Activated CD8-positive, alpha-beta T cell treated with anti-CD3 and anti-CD28 coated beads for 36 hours (primary cell): ENCODE measurements at regions not wholly inside any gene's neighbourhood (a gene's known extent, or its start where the extent isn't known, plus 50 kb on each side); places are given as distances from the start of the nearest gene placed in this dataset.

Experiments
- ATAC-seq: fragments of 200-7000 bp; cut with Tn5 transposase; one replicate; pipeline ENCODE4 v1.10.0; 2021; ENCODE audit warnings: mild to moderate bottlenecking, moderate library complexity
- CTCF ChIA-PET: fragments of 350-600 bp; sonication (Branson Sonifier 250); formaldehyde crosslinking; loops from one replicate; lab custom pipeline; 2021; ENCODE audit warnings: antibody characterized with exemption; lab: Charles Lee
- POLR2A ChIA-PET: fragments of 350-600 bp; sonication (Branson Sonifier 250); formaldehyde crosslinking; loops from one replicate; lab custom pipeline; 2021; ENCODE audit warnings: antibody characterized with exemption; lab: Charles Lee
- DNase-seq: peaks from one replicate; pipeline ENCODE4 v3.0.0-alpha.2; 2020
- H3K27ac Mint-ChIP-seq: one replicate; pipeline ENCODE4 v1.8.0; 2021; ENCODE audit warnings: mild to moderate bottlenecking, mixed read lengths
- H3K27me3 Mint-ChIP-seq: one replicate; pipeline ENCODE4 v1.8.0; 2021; ENCODE audit warnings: mixed read lengths
- H3K36me3 Mint-ChIP-seq: one replicate; pipeline ENCODE4 v1.8.0; 2021; ENCODE audit warnings: low read depth, mixed read lengths
- H3K4me1 Mint-ChIP-seq: one replicate; pipeline ENCODE4 v1.8.0; 2021; ENCODE audit warnings: low read depth, mixed read lengths
- H3K4me3 Mint-ChIP-seq: one replicate; pipeline ENCODE4 v1.8.0; 2021; ENCODE audit warnings: mild to moderate bottlenecking, moderate library complexity, mixed read lengths
- H3K9me3 Mint-ChIP-seq: one replicate; pipeline ENCODE4 v1.8.0; 2021; ENCODE audit warnings: mixed read lengths
- intact Hi-C: fragments of 100-400 bp; cut with micrococcal nuclease; formaldehyde crosslinking; loops from one replicate; pipeline ENCODE4 v1.10.0; 2022
- TF ChIP-seq, protein P1 (sequence below): fragments of 200-600 bp; IDR thresholded peaks from one replicate; pipeline ENCODE4 v1.8.0; 2022; ENCODE audit warnings: antibody characterized with exemption, mild to moderate bottlenecking

DNA sequence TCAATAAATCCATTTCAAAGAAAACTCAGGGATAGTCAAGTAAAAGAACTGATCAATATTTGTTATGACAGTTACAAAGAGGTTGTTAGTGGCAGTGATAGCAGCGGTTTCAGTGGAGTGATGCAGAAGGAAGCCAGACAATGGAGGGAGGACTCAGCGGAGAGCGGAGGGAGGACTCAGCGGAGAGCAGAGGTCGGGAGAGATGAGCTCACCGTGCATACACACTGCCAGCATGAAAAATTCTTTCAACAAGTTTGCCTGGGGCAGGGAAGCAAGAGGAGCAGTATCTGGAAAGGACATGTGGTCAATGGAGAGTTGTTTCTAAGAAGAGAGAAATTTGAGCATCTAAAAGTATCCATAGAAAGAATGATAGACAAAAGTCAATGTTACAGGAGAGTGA is 60.9 kb upstream of the BCL11A start:
- POLR2A ChIA-PET = no interaction called here
- Mint-ChIP-seq H3K27ac (no peak overlapping the region), H3K27me3 (peaks cover 6% of the 10 kb centered on the region), H3K36me3 (no peaks in the 10 kb centered on the region), H3K4me3 (no peak overlapping the region), H3K4me1 (no peaks in the 10 kb centered on the region), H3K9me3 (no peaks in the 10 kb centered on the region)
- CTCF ChIA-PET = interaction anchor here (1.0 kb wide), 1 partner anchor 28 kb away, joined by 4 read pairs; no protein-coding TSS in a partner anchor
- ATAC-seq (no peak), DNase-seq (no peak)
- intact Hi-C loops = no loop called here
- TF ChIP-seq, protein P1, sequence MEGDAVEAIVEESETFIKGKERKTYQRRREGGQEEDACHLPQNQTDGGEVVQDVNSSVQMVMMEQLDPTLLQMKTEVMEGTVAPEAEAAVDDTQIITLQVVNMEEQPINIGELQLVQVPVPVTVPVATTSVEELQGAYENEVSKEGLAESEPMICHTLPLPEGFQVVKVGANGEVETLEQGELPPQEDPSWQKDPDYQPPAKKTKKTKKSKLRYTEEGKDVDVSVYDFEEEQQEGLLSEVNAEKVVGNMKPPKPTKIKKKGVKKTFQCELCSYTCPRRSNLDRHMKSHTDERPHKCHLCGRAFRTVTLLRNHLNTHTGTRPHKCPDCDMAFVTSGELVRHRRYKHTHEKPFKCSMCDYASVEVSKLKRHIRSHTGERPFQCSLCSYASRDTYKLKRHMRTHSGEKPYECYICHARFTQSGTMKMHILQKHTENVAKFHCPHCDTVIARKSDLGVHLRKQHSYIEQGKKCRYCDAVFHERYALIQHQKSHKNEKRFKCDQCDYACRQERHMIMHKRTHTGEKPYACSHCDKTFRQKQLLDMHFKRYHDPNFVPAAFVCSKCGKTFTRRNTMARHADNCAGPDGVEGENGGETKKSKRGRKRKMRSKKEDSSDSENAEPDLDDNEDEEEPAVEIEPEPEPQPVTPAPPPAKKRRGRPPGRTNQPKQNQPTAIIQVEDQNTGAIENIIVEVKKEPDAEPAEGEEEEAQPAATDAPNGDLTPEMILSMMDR = no peak

DNA sequence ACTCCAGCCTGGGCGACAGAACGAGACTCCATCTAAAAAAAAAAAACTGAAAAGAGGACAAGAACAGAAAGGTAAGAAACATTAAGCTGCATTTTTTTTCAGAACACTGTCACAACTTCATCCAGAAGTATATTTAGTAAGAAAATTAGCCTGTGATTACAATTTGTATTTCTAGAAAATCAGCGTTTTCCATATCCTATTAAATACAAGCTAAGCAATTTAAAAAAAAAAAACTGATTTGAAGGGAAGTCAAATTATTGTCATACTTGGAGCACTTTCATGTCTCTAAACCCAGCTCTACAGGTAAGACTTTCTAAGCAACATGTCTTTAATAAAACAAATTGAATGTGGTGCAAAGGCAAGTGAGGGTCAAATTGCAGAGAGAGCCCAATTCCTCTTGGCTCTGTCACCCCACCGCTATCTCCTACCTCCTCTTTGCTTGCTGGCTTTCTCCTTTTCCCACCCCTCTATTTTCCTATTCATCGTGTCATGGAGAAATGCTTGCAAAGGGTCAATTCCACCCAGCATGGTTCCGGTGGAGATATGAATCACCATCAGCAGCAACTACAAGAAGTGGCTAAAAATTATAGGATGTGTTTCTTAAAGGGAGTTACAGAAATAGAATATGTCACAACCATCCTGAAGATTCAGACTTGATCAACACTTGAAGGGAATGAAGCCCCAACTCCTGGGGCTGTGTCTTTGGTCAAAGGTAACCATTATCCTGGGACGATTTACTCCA is 68.4 kb upstream of the BCL11A start:
- Mint-ChIP-seq H3K27me3 (peaks cover 8% of the 10 kb centered on the region), H3K36me3 (no peaks in the 10 kb centered on the region), H3K4me3 (no peak overlapping the region), H3K4me1 (no peaks in the 10 kb centered on the region), H3K27ac (no peak overlapping the region), H3K9me3 (no peaks in the 10 kb centered on the region)
- POLR2A ChIA-PET = interaction anchor here (0.6 kb wide), 1 partner anchor 1330 kb away, joined by 3 read pairs; no protein-coding TSS in a partner anchor
- CTCF ChIA-PET = interaction anchor here (0.6 to 1.0 kb wide), 2 partner anchors 21 to 38 kb away, joined by 3 to 4 read pairs; no protein-coding TSS in a partner anchor
- ATAC-seq (no peak), DNase-seq (no peak)
- TF ChIP-seq, protein P1 = no peak
- intact Hi-C loops = no loop called here

DNA sequence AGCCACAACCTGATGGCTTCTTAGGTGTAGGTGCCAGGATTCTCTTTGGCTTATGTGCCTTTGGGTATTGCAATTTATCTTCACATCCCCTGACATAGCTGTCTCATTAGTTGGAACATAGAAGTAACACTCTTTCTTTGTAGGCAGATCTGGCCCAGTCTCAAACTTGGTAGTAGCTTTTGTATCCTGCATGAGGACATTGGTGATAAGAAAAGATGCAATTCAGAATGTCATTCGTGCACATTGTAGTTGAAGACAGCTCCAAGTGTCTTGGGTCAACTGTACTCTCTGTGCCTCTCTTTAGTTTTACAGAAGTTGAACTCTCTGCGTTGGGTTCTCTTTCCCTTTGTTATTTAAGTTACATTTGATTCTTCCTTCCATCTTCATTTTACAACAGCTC is 69.6 kb upstream of the BCL11A start:
- DNase-seq = no peak
- H3K9me3 Mint-ChIP-seq = no peaks in the 10 kb centered on the region
- ChIA-PET POLR2A (no interaction called here), CTCF (interaction anchor here (1.4 kb wide), 1 partner anchor 41 kb away, joined by 4 read pairs; no protein-coding TSS in a partner anchor)
- no peak overlapping the region for H3K4me3 Mint-ChIP-seq
- no peaks in the 10 kb centered on the region for H3K4me1 Mint-ChIP-seq
- no peaks in the 10 kb centered on the region for H3K36me3 Mint-ChIP-seq
- no peak overlapping the region for H3K27ac Mint-ChIP-seq
- no peak for ATAC-seq
- intact Hi-C loops = no loop called here
- TF ChIP-seq, protein P1 = no peak
- H3K27me3 Mint-ChIP-seq = peaks cover 9% of the 10 kb centered on the region

DNA sequence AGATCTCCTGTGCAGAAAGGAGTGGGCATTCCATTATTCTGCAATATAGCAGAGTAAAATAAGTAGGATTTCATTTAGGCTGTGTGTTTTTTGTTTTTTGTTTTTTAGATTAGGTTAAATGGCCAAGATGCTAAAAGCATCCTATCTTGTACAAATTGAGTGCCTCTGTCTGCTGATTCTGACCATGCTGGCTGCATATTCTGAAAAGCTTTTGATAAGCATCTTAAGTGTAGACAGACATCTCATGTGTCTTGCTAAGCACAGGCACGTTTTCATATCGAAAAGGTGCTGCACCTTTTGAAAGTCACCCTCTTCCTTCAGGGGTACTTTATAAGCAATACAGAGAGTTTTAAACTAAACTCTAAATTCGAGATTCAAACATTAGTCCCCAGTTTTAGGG is 74.0 kb upstream of the BCL11A start:
- Mint-ChIP-seq H3K36me3 (no peaks in the 10 kb centered on the region), H3K4me3 (no peak overlapping the region), H3K27ac (no peak overlapping the region), H3K4me1 (no peaks in the 10 kb centered on the region), H3K27me3 (peaks cover 12% of the 10 kb centered on the region), H3K9me3 (no peaks in the 10 kb centered on the region)
- POLR2A ChIA-PET = no interaction called here
- TF ChIP-seq, protein P1 = no peak
- ATAC-seq (no peak), DNase-seq (no peak)
- CTCF ChIA-PET = interaction anchor here (2.6 kb wide), 1 partner anchor 16 kb away, joined by 10 read pairs; no protein-coding TSS in a partner anchor
- intact Hi-C loops = no loop called here

DNA sequence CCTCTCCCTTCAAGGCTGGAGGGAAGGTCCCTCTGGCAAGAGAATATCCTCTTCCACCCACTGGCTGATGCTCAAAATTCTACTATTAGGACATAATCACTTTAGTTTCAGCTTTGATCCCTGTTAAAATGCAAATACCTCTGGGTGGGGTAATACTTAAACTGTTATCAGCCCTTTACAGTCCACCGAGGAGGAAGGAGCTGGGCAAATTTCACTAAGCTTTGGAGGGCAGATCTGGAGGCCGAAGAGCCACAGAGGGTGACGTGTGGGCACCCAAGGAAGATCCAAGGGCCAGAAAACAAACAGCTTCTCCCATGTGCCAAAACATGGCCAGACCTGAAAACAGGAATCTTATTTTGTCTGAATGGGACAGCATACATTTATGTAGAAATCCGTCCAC is 74.6 kb upstream of the BCL11A start:
- POLR2A ChIA-PET = interaction anchor here (0.8 kb wide), 1 partner anchor 11 kb away, joined by 4 read pairs; no protein-coding TSS in a partner anchor
- DNase-seq (no peak), ATAC-seq (no peak)
- intact Hi-C loops = no loop called here
- Mint-ChIP-seq H3K36me3 (no peaks in the 10 kb centered on the region), H3K27me3 (peaks cover 12% of the 10 kb centered on the region), H3K9me3 (no peaks in the 10 kb centered on the region), H3K4me3 (no peak overlapping the region), H3K4me1 (no peaks in the 10 kb centered on the region), H3K27ac (no peak overlapping the region)
- TF ChIP-seq, protein P1 = no peak
- CTCF ChIA-PET = interaction anchor here (2.6 kb wide), 1 partner anchor 16 kb away, joined by 10 read pairs; no protein-coding TSS in a partner anchor
